SK-N-MC (cell line): ENCODE measurements at regions not wholly inside any gene's neighbourhood (a gene's known extent, or its start where the extent isn't known, plus 50 kb on each side); places are given as distances from the start of the nearest gene placed in this dataset.

Experiments used
- EZH2 ChIP-seq: fragments of 200-600 bp; sonication (generic); IDR thresholded peaks from one replicate; pipeline ENCODE4 v1.6.1; 2017; ENCODE audit warnings: antibody characterized with exemption
- FOXP2 ChIP-seq: optimal IDR thresholded peaks from 2 replicates; pipeline ENCODE3; 2011; ENCODE audit warnings: mild to moderate bottlenecking, moderate library complexity; ENCODE audit not compliant: insufficient read depth; ENCODE audit errors: extremely low read length, control extremely low read depth
- POLR2AphosphoS5 ChIP-seq: IDR thresholded peaks from 2 replicates; pipeline ENCODE4 v1.6.1; 2012; ENCODE audit warnings: mild to moderate bottlenecking, low read depth, low read length, borderline replicate concordance

DNA sequence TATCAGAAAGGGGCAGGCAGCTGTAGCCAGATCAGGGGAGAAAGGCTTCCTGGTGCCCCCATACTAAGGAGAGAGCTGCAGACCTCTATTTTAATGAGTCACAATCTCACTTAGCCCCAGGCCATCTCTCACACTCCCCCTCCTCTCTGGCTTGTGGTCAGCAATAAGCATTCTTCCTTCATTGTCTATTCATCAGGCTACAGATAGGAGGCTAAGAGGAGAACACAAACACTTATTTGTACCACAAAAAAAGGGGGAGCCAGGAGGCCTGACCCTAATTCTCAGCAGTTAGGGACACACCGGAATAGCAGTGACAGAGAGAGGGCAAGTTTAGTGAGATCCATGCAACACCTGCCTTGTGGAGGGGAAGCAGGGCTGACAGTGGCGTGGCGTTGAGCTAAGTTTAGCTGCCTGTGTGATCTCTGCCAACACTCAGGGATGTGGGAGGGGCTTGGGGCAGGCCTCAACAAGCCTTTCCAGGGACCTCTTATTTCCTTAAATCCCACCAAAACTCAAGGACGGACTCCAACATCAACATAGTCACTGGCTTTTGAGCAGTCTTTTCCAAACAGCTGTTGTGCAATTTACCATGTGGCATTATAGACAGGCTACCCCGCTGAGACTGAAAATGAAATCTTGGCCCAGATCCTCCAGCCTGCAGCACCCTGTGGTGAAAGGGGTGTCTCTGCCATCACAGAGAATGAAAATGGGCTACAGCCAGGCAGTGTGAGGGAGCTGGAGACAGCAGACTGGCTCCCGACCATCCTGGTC is 191.9 kb upstream of the TSC22D2 start:
- no peak for TF ChIP-seq EZH2
- TF ChIP-seq POLR2AphosphoS5: no peak
- peak; percentile 92 for TF ChIP-seq FOXP2
